SW480 (cell line): ENCODE measurements at regions not wholly inside any gene's neighbourhood (a gene's known extent, or its start where the extent isn't known, plus 50 kb on each side); places are given as distances from the start of the nearest gene placed in this dataset.
"Not testable (repeated sequence)": the region's sequence is repeated elsewhere in the genome, so short reads cannot be mapped to it uniquely, and the experiment has no call there.

Experiments used
- DNase-seq: peaks from one replicate; pipeline ENCODE4 v3.0.0-alpha.2; 2016; ENCODE audit warnings: low spot score

DNA sequence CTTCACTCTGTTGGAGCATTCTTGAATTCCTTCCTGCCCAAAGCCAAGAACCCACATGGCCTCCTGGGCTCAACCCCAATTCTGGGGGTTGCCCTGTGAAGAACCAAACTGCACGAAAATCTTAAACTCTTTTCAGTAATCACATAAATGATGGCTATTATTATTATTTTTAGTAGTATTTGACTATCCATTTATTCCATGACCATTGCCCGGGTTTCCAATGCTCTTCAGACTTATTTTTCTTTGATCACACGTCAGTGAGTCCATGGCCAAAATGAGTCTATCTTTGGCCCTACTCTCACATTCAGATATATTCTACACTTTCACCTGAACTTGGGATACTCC, 185.9 kb downstream of the AVL9 start:
- no peak for DNase-seq

GRCh38 chr7:32680259-32681173, 185.2 kb downstream of the AVL9 start:
- DNase-seq: no peak

DNA sequence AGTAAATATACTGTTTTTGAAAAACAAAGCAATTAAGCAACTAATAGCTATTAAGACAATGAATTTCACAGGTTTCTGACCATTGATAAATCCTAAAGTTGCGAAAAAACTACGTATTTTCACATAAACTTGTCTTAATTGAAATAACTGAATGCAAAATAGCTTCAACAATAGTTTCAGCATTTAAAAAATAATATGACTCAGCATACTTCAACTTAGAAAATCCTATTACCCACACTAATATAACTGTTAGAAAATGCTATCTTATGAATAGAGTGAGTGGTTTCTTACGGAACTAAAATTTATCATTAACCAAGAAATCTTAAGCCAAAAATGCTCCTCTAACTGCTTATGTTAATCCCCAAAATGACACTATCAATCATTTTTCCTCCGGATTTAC, 183.9 kb downstream of the AVL9 start:
- DNase-seq: no peak

DNA sequence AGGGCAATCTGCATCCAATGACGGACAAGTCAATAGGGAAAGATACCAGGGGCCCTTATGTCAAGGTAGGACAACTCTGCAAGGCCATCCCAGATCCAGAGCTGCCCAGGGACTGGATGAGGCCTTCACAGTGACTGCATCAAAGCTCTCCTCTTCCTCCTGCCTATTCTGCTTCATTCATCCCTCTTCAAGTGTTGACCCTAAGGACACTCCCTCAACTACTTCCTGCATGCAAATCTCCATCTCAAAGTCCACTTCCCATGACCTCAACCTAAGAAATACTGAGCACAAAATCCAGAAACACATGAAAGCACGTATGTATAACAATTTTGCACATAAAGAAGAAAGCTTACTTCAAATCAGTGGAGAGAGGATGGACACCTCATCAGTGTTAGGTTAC, 182.3 kb downstream of the AVL9 start:
- DNase-seq: no peak

DNA sequence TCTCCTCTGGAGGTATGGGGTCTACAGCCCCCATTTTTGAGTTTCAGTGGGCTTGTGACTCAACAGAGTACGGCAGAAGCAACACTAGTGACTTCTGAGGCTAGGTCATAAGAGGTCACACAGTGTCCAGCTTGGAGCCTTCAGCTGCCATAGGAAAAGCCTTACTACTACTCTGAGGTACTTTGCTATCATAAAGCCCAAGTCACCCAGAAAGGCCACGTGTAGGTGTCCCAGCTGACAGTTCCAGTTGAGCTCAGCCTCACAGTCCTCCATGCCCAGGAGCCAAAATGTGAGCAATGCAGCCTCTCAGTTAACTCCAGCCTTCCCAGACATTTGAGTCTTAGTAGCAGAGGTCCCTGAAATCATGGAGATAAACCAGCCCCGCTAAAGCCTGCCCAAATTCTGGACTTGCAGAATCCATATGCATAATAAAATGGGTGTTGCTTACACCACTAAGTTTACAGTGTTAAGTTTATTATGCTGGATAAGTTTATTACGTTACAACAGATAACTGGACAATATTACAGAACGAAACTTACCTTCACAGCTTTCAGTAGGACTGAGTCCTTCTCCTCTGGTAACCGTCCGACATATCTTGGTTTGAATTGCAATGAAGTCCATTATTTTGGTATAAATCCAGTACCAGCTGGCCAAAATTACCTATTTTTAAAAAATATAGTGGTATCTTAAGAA, 181.1 kb downstream of the AVL9 start:
- no peak for DNase-seq

DNA sequence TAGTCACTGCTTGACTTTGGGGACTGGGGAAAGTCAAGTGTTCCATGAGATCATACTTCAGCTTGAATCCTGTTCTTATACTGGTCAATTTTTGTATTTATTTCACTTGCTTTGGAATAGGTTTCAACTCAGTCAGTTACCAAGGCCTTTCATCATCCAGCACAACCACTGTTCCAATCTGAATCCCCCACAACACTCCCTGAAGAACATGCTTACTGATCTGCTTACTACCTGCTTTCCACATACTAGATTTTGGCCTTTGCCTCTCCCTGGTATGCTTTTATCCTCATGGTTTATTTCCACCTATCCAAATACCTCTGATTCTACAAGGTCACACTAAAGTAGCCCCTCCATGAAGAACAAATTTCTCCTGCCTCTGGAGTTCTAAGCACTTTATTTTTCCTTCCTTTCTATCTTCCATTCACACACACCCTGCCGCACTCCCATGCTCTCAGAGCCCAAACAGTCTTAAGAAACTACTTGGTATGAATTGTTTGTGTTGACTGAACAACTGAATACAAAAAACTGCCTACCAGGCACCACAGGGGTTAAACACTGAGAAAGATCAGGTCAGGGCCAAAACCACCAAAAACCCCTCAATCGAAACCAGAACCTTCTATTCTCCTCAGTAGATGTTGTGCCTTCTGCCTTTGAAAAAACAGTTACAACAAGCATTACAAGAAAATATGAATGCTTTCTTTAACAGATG, 178.1 kb downstream of the AVL9 start:
- no peak for DNase-seq

GRCh38 chr7:32670110-32671025, 175.1 kb downstream of the AVL9 start:
- peak; percentile 94 for DNase-seq

DNA sequence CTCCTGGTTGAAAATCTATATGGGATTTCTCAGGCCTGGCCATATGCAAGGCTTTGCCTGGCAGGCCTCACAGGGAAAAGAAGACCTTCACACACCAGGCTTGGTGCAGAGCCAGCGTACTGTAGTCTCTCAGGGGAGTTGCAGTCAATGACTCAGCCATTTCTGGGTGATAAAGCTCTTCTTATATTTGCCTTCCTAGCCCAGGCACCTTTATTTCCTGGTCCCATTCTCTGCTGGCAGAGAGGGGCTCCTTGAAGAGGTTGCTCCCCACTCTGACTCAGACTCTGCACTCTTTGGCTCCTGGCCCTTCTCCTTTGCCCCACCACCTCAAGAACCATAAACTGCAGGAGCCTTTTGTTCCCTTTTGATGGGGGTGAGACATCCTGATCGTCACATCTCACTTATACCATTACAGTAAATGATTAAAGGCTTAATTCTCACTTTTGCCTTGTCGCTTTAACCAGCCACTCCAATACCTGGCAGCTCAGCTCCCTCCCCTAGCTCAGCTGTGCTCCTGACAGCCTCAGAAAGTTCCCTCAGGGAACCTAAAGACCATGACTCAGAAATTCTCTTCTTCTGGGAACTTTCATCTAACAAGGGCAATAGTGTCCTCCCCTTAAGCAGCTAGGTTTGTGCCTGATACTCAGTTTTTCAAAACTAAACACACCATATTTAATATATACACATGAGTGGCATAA, 174.0 kb downstream of the AVL9 start:
- peak; percentile 44 for DNase-seq

DNA sequence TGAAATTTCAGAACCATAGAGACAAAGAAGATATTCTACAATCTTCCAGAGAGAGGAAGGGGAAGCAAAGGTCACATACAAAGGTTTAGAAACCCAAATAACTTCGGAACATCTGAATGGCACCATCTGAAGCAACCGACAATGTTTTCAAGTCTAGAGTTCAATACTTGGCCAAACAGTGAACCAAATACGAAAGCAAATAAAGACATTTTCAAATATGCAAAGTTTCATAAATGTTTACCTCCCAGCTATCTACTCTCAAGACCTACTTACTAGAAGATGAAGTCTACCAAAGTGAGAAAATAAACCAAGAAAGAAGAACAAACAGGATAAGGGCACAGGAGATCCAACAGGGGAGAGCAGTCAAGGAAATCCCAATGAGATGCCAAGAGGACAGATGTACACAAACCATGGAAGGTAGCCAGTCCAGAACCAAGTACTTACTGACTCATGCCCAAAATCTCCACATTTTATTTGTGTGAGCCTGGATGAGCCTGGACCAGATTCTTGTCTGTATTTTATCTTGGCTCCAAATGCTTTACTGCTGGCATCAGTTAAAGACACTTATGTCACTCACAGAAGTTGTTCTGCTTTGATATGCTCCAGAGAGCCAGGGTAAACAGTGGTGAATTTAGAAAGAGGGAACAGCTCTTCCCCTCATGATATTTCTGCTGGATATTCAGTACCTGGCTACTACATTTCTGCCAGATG, 173.3 kb downstream of the AVL9 start:
- DNase-seq: not testable (repeated sequence)

GRCh38 chr7:32667586-32667985, 172.3 kb downstream of the AVL9 start:
- DNase-seq: not testable (repeated sequence)

DNA sequence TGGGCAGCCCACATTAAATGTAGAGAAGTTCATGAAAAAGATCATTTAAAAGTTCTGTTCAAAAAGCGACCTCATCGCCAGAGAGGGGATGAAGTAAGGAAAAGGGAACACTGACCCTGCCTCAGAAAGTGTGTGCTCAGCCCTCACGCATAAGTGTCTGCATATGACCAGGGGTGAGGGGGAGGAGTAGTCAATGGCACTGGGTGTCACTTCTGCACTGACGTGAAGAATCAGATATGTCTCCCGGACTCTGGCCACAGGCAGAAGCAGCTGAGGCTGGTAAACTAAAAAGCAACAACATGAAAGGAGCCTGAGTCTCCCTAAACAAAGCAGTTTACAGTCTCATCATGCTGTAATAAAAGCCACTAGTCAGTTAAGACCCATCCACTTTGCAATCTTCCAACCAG, 168.5 kb downstream of the AVL9 start:
- DNase-seq: not testable (repeated sequence)

DNA sequence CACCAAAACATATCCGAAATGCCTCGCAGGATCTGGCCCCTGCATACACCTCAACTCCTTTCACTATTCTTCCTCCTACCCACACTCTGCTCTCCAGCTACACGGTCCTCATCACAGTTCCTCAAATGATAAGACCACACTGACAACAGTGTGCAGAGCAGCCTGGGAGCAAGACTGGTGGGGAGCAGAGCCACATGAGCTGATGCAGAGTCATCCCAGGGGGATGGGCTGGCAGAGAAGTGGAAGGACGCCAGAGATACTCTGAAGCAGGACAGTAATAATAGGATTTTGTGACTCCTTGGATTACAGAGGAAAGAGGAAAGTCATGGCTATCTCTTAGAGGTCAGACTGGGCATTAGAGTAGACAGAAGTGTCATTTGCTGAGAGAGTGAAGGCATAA, 167.2 kb downstream of the AVL9 start:
- DNase-seq: not testable (repeated sequence)

- no peak for DNase-seq
Measured at GRCh38 chr7:32661929-32662328, 166.6 kb downstream of the AVL9 start.

DNA sequence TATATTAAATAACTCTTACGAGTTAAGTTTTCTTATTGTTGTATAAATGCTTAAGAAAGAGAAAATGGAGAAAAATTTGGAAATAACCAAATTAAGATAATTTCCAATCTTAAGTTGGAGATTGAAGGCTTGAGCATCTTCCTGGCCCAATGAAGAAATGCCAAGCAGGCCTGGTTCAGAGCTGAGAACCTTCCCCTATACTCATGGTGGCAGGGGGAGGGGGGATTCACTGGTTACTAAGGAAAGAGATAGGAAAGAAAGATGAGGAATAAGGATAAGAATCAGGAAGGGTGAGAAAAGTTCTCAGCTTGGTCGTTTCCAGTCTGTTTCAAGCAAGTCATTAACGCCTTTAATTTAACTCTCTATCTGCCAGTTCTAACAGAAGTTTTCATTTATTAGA, 166.2 kb downstream of the AVL9 start:
- DNase-seq: no peak

DNA sequence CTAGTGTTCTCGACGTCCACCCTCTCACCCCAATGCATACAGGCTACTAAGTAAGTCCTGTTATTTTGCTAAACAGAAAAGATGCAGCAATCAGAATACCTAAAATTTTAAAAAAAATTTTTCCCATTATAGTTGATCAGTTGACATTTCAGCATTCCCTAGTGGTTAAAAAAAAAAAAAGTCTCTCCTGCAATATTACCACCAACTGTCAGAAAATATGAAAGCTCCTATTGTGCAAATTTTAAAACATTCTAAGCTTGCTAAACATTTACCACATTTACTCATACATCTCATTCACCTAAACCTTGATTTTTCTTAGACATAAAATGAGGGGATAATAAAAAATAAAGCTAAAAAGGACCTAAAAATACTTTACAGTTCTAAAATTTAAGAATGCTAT, 165.6 kb downstream of the AVL9 start:
- DNase-seq: no peak

- no peak for DNase-seq
Measured at GRCh38 chr7:32659853-32660252, 164.6 kb downstream of the AVL9 start.

DNA sequence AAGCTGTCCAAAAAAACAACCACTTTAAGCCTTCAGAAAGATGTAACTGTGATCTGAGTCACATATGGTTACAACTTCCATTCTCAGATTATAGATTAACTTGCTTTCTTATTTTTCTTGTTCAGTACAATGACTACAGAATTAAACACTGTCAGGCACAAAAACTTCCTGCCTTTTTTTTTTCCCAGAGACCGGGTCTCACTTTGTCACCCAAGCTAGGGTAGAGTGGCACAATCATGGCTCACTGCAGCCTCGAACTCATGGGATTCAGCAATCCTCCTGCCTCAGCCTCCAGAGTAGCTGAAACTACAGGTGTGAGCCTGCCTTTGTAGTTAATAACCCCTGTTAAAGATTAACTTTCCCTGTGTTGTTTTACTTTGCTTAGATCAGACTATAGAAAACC, 163.2 kb downstream of the AVL9 start:
- DNase-seq: no peak

DNA sequence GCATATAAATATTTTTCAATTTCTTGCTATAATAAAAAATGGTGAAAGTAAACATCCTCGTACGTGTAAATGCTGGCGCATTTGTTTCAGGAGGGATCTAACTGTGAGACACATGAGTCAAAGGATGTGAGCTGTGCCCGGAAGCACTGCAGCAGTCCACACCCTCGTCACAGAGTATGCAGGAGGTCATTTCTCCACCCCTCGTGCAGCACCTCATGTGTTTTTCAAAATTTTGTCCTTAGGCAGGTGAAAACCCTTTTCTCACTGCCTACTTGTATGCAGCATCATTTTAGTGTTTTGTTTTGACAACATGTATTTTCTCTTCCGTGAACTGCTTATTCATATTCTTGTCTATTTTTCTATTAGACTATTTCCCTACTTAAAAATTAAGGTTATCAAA, 162.7 kb downstream of the AVL9 start:
- peak; percentile 26 for DNase-seq

GRCh38 chr7:32654549-32654948, 159.3 kb downstream of the AVL9 start:
- DNase-seq: not testable (repeated sequence)

DNA sequence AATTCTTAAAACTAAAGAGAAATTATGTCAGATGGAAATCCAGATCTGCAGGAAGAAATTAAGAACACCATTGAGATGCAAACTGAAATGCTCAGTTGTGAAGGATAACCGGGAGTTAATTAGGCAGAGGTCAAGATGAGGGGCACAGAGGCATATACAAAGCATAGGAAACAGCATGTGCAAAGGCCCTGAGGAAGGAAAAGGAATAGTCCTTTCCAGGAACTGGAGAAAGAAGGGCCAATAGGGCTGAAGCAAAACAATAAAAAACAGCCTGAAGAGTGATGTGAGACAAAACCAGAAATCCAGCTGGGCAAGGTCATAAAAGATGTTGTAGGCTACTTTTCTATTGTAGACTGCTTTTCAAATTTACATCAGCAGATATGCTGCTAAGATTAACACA, 155.1 kb downstream of the AVL9 start:
- not testable (repeated sequence) for DNase-seq
